ENCODE measurements at regions not wholly inside any gene's neighbourhood (a gene's known extent, or its start where the extent isn't known, plus 50 kb on each side); places are given as distances from the start of the nearest gene placed in this dataset.
"Not testable (repeated sequence)": the region's sequence is repeated elsewhere in the genome, so short reads cannot be mapped to it uniquely, and the experiment has no call there.

DNA sequence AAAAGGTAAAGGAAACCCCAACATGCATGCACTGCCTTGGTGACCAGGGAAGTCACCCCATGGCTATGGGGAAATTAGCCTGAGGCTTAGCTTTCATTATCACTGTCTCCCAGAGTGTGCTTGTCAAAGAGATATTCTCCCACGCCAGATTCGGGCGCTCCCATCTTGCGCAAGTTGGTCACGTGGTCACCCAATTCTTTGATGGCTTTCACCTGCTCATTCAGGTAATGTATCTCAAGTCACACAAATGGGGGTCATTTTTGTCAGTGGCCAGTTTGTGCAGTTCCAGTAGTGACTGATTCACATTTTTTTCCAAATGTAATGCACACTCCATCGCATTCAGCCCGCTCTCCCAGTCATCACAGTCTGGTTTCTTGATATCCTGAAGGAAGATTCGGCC lies 107.6 kb upstream of the UBE2E3 start:
- TF ChIP-seq POLR2A (IDR thresholded peaks at IDR 0.05): not testable (repeated sequence)
- TF ChIP-seq, protein P1, sequence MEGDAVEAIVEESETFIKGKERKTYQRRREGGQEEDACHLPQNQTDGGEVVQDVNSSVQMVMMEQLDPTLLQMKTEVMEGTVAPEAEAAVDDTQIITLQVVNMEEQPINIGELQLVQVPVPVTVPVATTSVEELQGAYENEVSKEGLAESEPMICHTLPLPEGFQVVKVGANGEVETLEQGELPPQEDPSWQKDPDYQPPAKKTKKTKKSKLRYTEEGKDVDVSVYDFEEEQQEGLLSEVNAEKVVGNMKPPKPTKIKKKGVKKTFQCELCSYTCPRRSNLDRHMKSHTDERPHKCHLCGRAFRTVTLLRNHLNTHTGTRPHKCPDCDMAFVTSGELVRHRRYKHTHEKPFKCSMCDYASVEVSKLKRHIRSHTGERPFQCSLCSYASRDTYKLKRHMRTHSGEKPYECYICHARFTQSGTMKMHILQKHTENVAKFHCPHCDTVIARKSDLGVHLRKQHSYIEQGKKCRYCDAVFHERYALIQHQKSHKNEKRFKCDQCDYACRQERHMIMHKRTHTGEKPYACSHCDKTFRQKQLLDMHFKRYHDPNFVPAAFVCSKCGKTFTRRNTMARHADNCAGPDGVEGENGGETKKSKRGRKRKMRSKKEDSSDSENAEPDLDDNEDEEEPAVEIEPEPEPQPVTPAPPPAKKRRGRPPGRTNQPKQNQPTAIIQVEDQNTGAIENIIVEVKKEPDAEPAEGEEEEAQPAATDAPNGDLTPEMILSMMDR (IDR thresholded peaks at IDR 0.05): not testable (repeated sequence)

Data from right lobe of liver (tissue), 4 donors.